Right ventricle myocardium inferior (tissue), 1 donor: ENCODE measurements at regions not wholly inside any gene's neighbourhood (a gene's known extent, or its start where the extent isn't known, plus 50 kb on each side); places are given as distances from the start of the nearest gene placed in this dataset.
"Not testable (repeated sequence)": the region's sequence is repeated elsewhere in the genome, so short reads cannot be mapped to it uniquely, and the experiment has no call there.

ENCODE experiments used
- ATAC-seq: fragments of 200-7000 bp; cut with Tn5 transposase; one replicate; pipeline ENCODE4 v1.9.1; 2020; ENCODE audit warnings: mild to moderate bottlenecking, moderate library complexity
- DNase-seq: peaks from one replicate; pipeline ENCODE4 v3.0.0; 2021; ENCODE audit errors: missing footprints
- intact Hi-C: fragments of 100-400 bp; cut with DNase I; formaldehyde crosslinking; loops from one replicate; pipeline ENCODE4 v1.11.0; 2022
- donor health status: DM: no; HTN: yes; CAD: no; lungs with severe emphysema.

DNA sequence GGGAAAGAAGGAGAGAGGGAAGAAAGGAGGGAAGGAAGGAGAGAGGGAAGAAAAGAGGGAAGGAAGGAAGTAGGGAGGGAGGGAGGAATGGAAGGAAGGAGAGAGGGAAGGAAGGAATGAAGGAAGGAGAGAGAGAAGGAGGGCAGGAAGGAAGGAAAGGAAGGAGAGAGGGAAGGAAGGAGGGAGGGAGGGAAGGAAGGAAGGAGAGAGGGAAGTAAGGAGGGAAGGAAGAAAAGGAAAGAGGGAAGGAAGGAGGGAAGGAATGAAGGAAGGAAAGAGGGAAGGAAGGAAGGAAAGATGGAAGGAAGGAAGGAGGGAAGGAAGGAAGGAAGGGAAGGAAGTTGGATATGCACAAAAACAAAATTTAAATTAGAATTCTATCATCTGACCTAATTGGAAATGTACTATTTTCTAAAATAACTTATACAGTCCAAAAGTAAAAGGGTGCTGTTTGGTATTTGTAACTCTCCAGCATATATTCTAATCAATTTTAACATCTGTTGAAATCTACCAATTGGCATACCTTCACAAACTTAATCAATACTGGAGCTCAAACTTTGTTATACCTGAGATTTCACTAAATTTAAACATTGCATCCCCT lies 2890.3 kb upstream of the OR11H1 start:
- intact Hi-C loops, ATAC-seq, DNase-seq: not testable (repeated sequence)

DNA sequence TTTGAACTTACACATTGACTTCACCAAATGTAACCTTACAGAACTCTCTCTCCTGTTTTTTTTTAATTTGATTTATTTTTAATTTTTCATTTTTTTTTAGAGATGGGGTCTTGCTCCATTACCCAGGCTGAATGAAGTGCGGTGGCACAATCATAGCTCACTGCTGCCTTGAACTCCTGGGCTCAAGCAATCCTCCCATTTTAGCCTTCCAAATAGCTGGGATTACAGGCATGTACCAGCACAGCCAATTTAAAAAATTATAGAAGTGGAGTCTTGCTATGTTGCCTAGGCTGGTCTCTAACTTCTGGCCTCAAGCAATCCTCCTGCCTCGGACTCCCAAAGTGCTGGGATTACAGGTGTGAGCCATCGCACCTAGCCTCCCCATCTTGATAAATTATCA lies 2889.7 kb upstream of the OR11H1 start:
- ATAC-seq, DNase-seq, intact Hi-C loops: not testable (repeated sequence)
